ENCODE measurements at regions not wholly inside any gene's neighbourhood (a gene's known extent, or its start where the extent isn't known, plus 50 kb on each side); places are given as distances from the start of the nearest gene placed in this dataset.

DNA sequence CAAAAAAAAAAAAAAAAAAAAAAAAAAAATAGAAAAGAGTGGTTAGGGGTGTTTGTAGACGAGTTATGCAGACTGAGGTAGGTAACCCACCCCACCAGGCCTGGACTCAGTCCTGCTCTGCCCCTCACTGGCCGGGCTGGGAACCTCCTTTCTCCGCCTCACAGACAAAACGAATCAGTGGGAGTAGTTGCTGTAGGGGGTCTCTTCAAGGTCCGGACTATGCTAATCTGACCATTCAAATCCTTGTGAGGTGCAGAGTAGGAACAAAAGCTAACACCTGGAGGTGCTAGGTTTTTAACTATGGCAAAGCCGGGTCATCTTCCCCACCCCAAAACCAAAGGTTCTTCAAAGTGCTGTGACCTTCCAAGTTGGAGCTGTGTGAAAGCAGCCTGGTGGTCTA lies 223.7 kb downstream of the SLC4A3 start:
- DNase-seq (ENCODE audit: low spot score) = no peak
- no peak overlapping the region for H3K4me3 ChIP-seq
- TF ChIP-seq, protein P1, sequence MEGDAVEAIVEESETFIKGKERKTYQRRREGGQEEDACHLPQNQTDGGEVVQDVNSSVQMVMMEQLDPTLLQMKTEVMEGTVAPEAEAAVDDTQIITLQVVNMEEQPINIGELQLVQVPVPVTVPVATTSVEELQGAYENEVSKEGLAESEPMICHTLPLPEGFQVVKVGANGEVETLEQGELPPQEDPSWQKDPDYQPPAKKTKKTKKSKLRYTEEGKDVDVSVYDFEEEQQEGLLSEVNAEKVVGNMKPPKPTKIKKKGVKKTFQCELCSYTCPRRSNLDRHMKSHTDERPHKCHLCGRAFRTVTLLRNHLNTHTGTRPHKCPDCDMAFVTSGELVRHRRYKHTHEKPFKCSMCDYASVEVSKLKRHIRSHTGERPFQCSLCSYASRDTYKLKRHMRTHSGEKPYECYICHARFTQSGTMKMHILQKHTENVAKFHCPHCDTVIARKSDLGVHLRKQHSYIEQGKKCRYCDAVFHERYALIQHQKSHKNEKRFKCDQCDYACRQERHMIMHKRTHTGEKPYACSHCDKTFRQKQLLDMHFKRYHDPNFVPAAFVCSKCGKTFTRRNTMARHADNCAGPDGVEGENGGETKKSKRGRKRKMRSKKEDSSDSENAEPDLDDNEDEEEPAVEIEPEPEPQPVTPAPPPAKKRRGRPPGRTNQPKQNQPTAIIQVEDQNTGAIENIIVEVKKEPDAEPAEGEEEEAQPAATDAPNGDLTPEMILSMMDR (IDR thresholded peaks at IDR 0.05) = no peak
- no peak overlapping the region for H3K27ac ChIP-seq

DNA sequence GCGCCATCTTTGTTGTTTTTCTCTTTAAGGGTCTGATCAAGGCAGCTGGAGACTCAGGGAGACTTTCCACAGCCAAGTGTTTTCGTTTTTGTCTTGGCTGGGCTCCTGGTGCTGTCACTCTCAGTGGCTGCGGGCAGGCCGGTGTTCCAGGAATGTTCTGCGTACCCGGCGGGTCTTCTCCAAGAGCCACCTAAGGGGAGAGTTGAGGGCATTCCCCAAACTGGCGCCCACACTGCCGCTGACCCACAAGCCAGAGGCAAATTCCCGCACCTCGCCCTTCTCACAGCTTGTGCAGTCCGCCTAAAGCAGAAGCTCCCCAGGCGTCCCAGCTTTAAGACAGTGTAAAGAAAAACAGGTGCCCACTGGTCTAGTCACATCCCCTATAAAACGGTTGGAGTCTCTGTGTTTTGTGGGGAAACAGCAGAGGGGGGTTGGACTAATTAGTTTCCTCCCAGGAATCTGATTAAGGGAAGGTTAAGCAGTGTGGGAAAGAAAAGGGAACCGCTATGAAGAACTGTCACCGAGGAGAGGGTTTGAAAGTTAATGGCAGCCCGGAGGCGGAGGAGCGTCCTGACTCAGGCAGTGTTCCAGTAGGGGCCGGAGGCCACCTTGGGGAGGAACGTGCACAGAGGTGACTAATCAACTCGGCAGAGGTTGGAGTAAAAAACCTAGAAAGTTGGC lies 224.5 kb downstream of the SLC4A3 start:
- Histone ChIP-seq H3K4me3 (peak overlapping the region; percentile 48), H3K27ac (no peak overlapping the region)
- TF ChIP-seq, protein P1 (IDR thresholded peaks at IDR 0.05) = no peak
- no peak for DNase-seq (ENCODE audit: low spot score)

DNA sequence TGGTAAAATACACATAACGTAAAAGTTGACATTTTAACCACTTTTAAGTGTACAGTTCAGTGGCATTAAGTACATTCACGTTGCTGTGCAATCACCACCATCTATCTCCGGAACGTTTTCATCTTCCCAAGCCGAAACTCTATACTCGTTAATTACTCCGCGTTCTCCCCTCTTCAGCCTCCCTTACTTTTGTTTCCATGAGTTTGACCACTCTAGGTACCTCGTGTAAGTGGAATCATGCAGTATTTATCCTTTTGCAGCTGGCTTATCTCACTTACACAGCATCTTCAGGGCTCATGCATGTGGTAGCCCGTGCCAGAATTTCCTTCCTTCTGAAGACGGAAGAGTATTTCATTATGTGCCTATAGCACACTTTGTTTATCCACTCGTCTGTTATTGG lies 225.2 kb downstream of the SLC4A3 start:
- Histone ChIP-seq H3K4me3 (no peak overlapping the region), H3K27ac (no peak overlapping the region)
- TF ChIP-seq, protein P1 (IDR thresholded peaks at IDR 0.05) = no peak
- no peak for DNase-seq (ENCODE audit: low spot score)

DNA sequence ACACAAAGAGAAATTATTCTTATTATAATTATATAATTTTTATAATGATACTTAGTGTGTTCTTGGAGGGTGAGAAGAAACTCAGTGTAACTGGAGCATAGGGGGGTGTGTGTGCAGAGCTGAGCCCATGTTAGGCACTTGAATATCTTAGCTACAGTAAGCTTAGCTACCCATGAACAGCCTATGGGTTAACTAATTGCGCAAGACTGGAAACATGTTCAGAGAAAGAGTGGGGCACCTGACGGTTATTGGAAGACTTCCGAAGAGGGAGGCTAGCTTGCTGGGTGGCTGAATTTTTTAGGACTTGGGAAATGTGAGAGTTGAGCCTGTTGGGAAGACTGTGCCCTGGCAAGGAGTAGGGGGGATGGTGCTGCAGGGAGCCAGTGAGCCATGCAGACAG lies 229.2 kb downstream of the SLC4A3 start:
- no peak overlapping the region for H3K27ac ChIP-seq
- no peak overlapping the region for H3K4me3 ChIP-seq
- TF ChIP-seq, protein P1 (IDR thresholded peaks at IDR 0.05) = no peak
- DNase-seq (ENCODE audit: low spot score) = no peak

- TF ChIP-seq, protein P1 (IDR thresholded peaks at IDR 0.05) = no peak
- no peak overlapping the region for H3K27ac ChIP-seq
- no peak overlapping the region for H3K4me3 ChIP-seq
- no peak for DNase-seq (ENCODE audit: low spot score)
Measured at GRCh38 chr2:219857751-219858150, 230.3 kb downstream of the SLC4A3 start.

DNA sequence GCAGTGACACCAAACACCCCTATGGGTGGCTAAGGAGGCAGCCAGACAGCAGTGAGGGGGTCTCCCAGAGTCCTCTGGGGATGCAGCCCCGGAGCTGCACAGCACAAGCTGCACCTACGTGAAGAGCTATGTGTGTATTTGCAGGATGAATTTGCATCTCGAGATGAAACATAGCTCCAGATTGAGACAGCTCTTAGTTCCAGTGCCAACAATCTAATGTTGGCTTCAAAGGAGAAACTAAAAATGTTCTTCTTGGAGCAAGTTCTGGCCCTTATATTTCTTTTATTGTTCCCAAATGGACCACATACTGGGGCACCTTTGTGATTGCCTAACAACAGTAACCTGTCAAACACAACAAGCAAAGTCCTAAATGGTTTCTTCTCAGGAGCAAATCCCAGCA lies 233.9 kb downstream of the SLC4A3 start:
- Histone ChIP-seq H3K27ac (no peak overlapping the region), H3K4me3 (no peak overlapping the region)
- TF ChIP-seq, protein P1 (IDR thresholded peaks at IDR 0.05) = no peak
- DNase-seq (ENCODE audit: low spot score) = no peak

GRCh38 chr2:219864154-219864553 lies 236.7 kb downstream of the SLC4A3 start:
- Histone ChIP-seq H3K4me3 (no peak overlapping the region), H3K27ac (no peak overlapping the region)
- TF ChIP-seq, protein P1 (IDR thresholded peaks at IDR 0.05) = no peak
- DNase-seq (ENCODE audit: low spot score) = no peak
